ENCODE measurements at regions not wholly inside any gene's neighbourhood (a gene's known extent, or its start where the extent isn't known, plus 50 kb on each side); places are given as distances from the start of the nearest gene placed in this dataset.

DNA sequence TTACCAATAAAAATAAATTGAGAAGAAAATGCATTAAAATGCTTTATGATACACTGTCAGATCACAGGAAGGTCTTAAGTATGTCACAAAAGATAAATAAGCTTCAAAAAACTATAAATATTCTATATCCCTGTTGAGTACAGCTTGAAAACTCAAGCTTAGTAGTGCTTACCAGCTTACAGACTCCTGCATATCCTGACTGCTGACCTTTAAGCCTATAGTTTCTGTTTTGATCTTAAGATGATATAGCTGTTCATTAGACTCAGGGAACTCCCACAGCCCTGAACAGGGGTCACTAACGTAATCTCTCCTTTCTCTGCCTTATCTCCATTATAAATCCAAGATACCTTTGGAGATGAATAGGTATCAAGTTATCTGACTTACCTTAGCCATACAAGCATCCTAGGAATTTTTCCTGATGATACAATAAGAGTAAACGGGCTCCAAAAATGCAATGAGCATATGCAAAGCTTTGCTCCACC, 93.7 kb upstream of the RBBP8 start:
- no peak for TF ChIP-seq POLR2A (IDR thresholded peaks at IDR 0.05; ENCODE audit: low read depth, low read length)
- no peak for TF ChIP-seq POLR2AphosphoS5 (IDR thresholded peaks at IDR 0.05; ENCODE audit: low read depth, low read length)
- no peak for TF ChIP-seq TAF1 (IDR thresholded peaks at IDR 0.05; ENCODE audit: low read depth, low read length)
- TF ChIP-seq SPI1 (IDR thresholded peaks at IDR 0.05; ENCODE audit: low read depth, low read length): no peak
